ENCODE measurements at regions not wholly inside any gene's neighbourhood (a gene's known extent, or its start where the extent isn't known, plus 50 kb on each side); places are given as distances from the start of the nearest gene placed in this dataset.

GRCh38 chr7:68279827-68280400 lies 1283.3 kb downstream of the TYW1 start:
- POLR2A ChIA-PET: no interaction called here

DNA sequence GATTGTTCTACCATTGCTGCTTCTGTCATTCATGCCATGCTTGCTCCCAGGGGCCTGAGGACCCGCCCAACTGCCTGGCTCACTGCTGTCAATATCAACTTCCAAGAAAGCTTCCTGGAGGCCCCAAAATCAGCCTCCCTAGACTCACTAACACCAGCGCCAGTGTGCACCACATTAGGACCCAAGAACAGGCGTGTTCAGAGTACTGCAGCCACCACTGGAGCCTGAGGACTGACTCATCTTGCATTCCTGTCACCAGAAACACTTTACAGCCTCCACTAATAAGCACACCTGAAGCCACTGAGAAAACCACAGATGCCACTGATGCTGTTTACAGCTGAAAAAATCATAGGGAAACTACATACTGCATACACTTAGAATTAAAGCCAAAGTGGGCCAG lies 1284.3 kb downstream of the TYW1 start:
- ChIA-PET POLR2A (no interaction called here), CTCF (no interaction called here)
- TF ChIP-seq CTCF (IDR thresholded peaks at IDR 0.05; ENCODE audit: insufficient read depth, low read length, missing control alignments): no peak
- no peak overlapping the region for H3K4me3 ChIP-seq (ENCODE audit: low read depth, low read length)
- no peak for DNase-seq (ENCODE audit: low read depth, low spot score)

More at GRCh38 chr7:68279827-68280400, 1283.3 kb downstream of the TYW1 start:
- CTCF ChIA-PET: no interaction called here
- no peak overlapping the region for H3K4me3 ChIP-seq (ENCODE audit: low read depth, low read length)
- no peak for TF ChIP-seq CTCF (IDR thresholded peaks at IDR 0.05; ENCODE audit: insufficient read depth, low read length, missing control alignments)
- no peak for DNase-seq (ENCODE audit: low read depth, low spot score)

DNA sequence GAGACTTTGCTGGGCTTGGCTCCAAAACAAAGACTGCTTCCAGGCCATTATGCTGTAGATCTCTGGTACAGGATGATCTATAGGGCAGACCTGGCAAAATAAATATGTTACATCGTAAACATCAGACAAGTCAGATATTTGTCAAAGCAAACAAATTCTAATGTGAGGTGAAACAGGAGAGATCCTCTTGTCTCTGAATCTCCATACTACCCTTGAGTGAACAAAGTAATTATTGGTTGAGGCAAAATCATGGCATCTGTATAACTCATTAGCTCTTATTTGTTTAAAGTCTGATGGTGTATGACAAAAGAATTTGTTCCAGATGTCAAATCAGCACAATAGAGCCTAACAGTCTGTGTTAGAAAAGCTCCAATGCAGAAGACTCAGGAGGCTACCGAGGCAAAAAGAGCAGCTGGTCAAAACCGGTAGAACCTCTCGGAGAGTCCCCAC lies 1291.5 kb downstream of the TYW1 start:
- CTCF ChIA-PET: no interaction called here
- POLR2A ChIA-PET: no interaction called here
- DNase-seq (ENCODE audit: low read depth, low spot score): no peak
- TF ChIP-seq CTCF (IDR thresholded peaks at IDR 0.05; ENCODE audit: insufficient read depth, low read length, missing control alignments): no peak
- H3K4me3 ChIP-seq (ENCODE audit: low read depth, low read length): no peak overlapping the region

DNA sequence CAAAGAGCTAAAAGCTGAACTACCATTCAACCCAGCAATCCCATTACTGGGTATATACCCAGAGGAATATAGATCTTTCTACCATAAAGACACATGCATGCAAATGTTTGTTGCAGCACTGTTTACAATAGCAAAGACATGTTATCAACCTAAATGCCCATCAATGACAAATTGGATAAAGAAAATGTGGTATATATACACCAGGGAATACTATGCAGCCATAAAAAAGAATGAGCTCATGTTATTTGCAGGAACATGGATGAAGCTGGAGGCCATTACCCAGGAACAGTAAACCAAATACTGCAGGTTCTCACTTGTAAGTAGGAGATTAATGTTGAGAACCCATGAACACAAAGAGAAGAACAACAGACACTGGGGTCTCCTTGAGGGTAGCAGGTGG lies 1295.1 kb downstream of the TYW1 start:
- no peak overlapping the region for H3K4me3 ChIP-seq (ENCODE audit: low read depth, low read length)
- POLR2A ChIA-PET: no interaction called here
- CTCF ChIA-PET: no interaction called here
- TF ChIP-seq CTCF (IDR thresholded peaks at IDR 0.05; ENCODE audit: insufficient read depth, low read length, missing control alignments): no peak
- DNase-seq (ENCODE audit: low read depth, low spot score): no peak

- POLR2A ChIA-PET: no interaction called here
- no peak for DNase-seq (ENCODE audit: low read depth, low spot score)
- no peak for TF ChIP-seq CTCF (IDR thresholded peaks at IDR 0.05; ENCODE audit: insufficient read depth, low read length, missing control alignments)
- H3K4me3 ChIP-seq (ENCODE audit: low read depth, low read length): no peak overlapping the region
- CTCF ChIA-PET: no interaction called here
Measured at GRCh38 chr7:68295386-68295785, 1298.8 kb downstream of the TYW1 start.

DNA sequence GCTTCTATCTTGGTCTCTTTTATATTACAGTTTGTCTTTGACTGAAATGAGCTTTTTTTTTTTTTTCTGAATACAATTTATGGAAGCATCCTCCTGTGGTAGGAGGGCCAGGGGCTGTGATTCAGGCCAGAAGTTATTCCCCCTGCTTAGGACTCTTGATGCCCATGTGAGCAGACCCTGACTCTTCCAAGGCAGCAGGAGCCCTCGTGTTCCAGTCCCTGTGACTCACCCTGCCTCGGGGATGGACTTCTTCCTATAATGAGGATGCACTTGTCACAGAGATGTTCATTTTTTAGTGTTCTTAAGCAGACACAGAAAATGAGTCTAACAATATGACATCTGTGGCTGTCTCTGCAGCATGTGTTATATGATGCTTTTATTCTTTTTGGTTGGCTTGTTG lies 1293.7 kb upstream of the AUTS2 start:
- no peak for DNase-seq (ENCODE audit: low read depth, low spot score)
- TF ChIP-seq CTCF (IDR thresholded peaks at IDR 0.05; ENCODE audit: insufficient read depth, low read length, missing control alignments): no peak
- H3K4me3 ChIP-seq (ENCODE audit: low read depth, low read length): no peak overlapping the region
- CTCF ChIA-PET: no interaction called here
- POLR2A ChIA-PET: no interaction called here
